ENCODE measurements at regions not wholly inside any gene's neighbourhood (a gene's known extent, or its start where the extent isn't known, plus 50 kb on each side); places are given as distances from the start of the nearest gene placed in this dataset.
"Not testable (repeated sequence)": the region's sequence is repeated elsewhere in the genome, so short reads cannot be mapped to it uniquely, and the experiment has no call there.

DNA sequence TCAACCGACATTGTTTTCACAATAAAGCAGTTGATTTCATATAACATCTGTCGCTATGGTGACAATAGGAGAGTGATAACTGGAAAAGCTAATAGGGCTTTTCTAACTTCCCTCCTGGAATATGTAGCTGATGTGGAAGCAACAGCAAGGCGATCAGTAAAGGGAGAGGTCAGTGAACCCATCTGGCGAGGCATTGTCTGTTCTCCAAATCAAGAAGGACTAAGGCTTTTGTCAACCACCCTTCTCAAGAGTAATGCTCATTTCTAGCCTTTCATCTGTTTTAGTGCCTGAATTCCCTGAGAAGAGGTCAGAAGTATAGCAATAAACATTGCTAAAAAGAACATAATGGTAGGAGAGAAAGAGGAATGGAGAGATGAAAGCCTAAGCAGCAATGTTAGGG lies 201.3 kb downstream of the AKAP7 start:
- H3K9me3 ChIP-seq: no peaks in the 10 kb centered on the region
- H3K27ac ChIP-seq: no peak overlapping the region
- no peaks in the 10 kb centered on the region for H3K27me3 ChIP-seq
- no peak overlapping the region for H3K4me3 ChIP-seq
- H3K4me1 ChIP-seq: no peaks in the 10 kb centered on the region
- TF ChIP-seq, protein P1, sequence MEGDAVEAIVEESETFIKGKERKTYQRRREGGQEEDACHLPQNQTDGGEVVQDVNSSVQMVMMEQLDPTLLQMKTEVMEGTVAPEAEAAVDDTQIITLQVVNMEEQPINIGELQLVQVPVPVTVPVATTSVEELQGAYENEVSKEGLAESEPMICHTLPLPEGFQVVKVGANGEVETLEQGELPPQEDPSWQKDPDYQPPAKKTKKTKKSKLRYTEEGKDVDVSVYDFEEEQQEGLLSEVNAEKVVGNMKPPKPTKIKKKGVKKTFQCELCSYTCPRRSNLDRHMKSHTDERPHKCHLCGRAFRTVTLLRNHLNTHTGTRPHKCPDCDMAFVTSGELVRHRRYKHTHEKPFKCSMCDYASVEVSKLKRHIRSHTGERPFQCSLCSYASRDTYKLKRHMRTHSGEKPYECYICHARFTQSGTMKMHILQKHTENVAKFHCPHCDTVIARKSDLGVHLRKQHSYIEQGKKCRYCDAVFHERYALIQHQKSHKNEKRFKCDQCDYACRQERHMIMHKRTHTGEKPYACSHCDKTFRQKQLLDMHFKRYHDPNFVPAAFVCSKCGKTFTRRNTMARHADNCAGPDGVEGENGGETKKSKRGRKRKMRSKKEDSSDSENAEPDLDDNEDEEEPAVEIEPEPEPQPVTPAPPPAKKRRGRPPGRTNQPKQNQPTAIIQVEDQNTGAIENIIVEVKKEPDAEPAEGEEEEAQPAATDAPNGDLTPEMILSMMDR (IDR thresholded peaks at IDR 0.05): no peak
- no peak for DNase-seq (ENCODE audit: low spot score in 2 of 2)
- intact Hi-C loops (cut with DNase I): no loop called here
- no peaks in the 10 kb centered on the region for H3K36me3 ChIP-seq

GRCh38 chr6:131346896-131347295 lies 211.6 kb downstream of the AKAP7 start:
- H3K4me1 ChIP-seq; H3K27ac ChIP-seq; H3K36me3 ChIP-seq; DNase-seq (ENCODE audit: low spot score in 2 of 2); H3K4me3 ChIP-seq; intact Hi-C loops (cut with DNase I); H3K27me3 ChIP-seq; H3K9me3 ChIP-seq: not testable (repeated sequence)

DNA sequence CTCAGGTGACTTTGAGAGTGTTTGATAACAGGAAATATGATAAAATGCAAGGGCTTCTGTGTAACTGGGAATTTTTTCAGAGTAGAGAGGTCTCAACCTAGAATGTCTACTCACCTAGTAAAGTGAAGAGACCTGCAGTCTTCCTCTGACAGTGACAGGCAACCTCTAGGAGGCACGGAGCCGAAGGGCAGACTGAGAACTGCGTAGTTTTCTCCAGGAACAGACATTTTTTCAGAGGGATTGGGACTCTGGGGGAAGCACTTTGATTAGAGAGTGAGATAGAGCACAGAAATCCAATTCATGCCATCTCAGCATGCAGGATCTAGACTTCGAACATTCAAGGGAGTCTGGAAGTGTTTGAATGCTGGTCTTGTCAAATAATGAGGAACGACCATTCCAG lies 213.3 kb downstream of the AKAP7 start:
- Histone ChIP-seq H3K9me3 (no peaks in the 10 kb centered on the region), H3K36me3 (no peaks in the 10 kb centered on the region), H3K27ac (no peak overlapping the region), H3K4me3 (no peak overlapping the region), H3K27me3 (no peaks in the 10 kb centered on the region), H3K4me1 (no peaks in the 10 kb centered on the region)
- TF ChIP-seq, protein P1 (IDR thresholded peaks at IDR 0.05): no peak
- intact Hi-C loops (cut with DNase I): no loop called here
- DNase-seq (ENCODE audit: low spot score in 2 of 2): no peak

- Histone ChIP-seq H3K27ac (no peak overlapping the region), H3K9me3 (no peaks in the 10 kb centered on the region), H3K27me3 (no peaks in the 10 kb centered on the region), H3K36me3 (no peaks in the 10 kb centered on the region), H3K4me1 (no peaks in the 10 kb centered on the region), H3K4me3 (no peak overlapping the region)
- DNase-seq (ENCODE audit: low spot score in 2 of 2): no peak
- TF ChIP-seq, protein P1 (IDR thresholded peaks at IDR 0.05): no peak
- intact Hi-C loops (cut with DNase I): no loop called here
Measured at GRCh38 chr6:131349199-131349598, 213.9 kb downstream of the AKAP7 start.

GRCh38 chr6:131353106-131353505 lies 217.8 kb downstream of the AKAP7 start:
- no peaks in the 10 kb centered on the region for H3K4me1 ChIP-seq
- TF ChIP-seq, protein P1 (IDR thresholded peaks at IDR 0.05): no peak
- no peak overlapping the region for H3K4me3 ChIP-seq
- H3K9me3 ChIP-seq: no peaks in the 10 kb centered on the region
- no peak for DNase-seq (ENCODE audit: low spot score in 2 of 2)
- H3K27ac ChIP-seq: no peak overlapping the region
- H3K27me3 ChIP-seq: no peaks in the 10 kb centered on the region
- intact Hi-C loops (cut with DNase I): no loop called here
- H3K36me3 ChIP-seq: no peaks in the 10 kb centered on the region

GRCh38 chr6:131353876-131354275 lies 218.6 kb downstream of the AKAP7 start:
- Histone ChIP-seq H3K9me3 (no peaks in the 10 kb centered on the region), H3K4me3 (no peak overlapping the region), H3K27me3 (no peaks in the 10 kb centered on the region), H3K36me3 (no peaks in the 10 kb centered on the region), H3K4me1 (no peaks in the 10 kb centered on the region), H3K27ac (no peak overlapping the region)
- TF ChIP-seq, protein P1 (IDR thresholded peaks at IDR 0.05): no peak
- DNase-seq (ENCODE audit: low spot score in 2 of 2): no peak
- intact Hi-C loops (cut with DNase I): no loop called here
